IPS-15b (cell line): ENCODE measurements at regions not wholly inside any gene's neighbourhood (a gene's known extent, or its start where the extent isn't known, plus 50 kb on each side); places are given as distances from the start of the nearest gene placed in this dataset.

Experiments
- H3K27me3 ChIP-seq: one replicate; pipeline ENCODE4 v1.6.1; 2013; ENCODE audit warnings: low read length; ENCODE audit not compliant: control insufficient read depth, insufficient read depth
- H3K36me3 ChIP-seq: one replicate; pipeline ENCODE4 v1.6.1; 2013; ENCODE audit warnings: low read length; ENCODE audit not compliant: control insufficient read depth, insufficient read depth
- H3K4me1 ChIP-seq: one replicate; pipeline ENCODE4 v1.6.1; 2013; ENCODE audit warnings: mild to moderate bottlenecking, low read length; ENCODE audit not compliant: control insufficient read depth, insufficient read depth
- H3K4me3 ChIP-seq: one replicate; pipeline ENCODE4 v1.5.1; 2013; ENCODE audit warnings: low read depth, low read length
- H3K9ac ChIP-seq: one replicate; pipeline ENCODE4 v1.6.1; 2013; ENCODE audit warnings: low read depth, mild to moderate bottlenecking, low read length
- H3K9me3 ChIP-seq: one replicate; pipeline ENCODE4 v1.6.1; 2013; ENCODE audit warnings: mild to moderate bottlenecking, low read length; ENCODE audit not compliant: control insufficient read depth, insufficient read depth

DNA sequence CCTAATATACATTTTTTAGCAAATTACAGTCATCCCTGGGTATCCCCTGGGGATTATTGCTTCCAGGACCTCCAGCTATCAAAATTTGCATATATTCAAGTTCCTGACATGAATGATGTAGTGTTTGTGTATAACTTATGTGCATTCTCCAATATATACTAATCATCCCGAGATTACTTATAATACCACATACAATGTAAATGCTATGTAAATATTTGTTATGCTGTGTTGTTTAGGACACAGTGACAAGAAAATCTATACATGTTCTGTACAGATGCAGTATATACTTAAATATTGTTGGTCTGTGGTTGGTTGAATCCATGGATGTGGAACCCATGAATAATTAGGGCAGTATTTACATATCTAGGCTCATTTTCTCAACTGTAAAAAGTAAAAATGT lies 1060.3 kb downstream of the DSC3 start:
- Histone ChIP-seq H3K4me1 (no peaks in the 10 kb centered on the region), H3K4me3 (no peak overlapping the region), H3K36me3 (no peaks in the 10 kb centered on the region)

GRCh38 chr18:29979881-29980280 lies 1062.7 kb downstream of the DSC3 start:
- Histone ChIP-seq H3K4me3 (no peak overlapping the region), H3K36me3 (no peaks in the 10 kb centered on the region), H3K4me1 (no peaks in the 10 kb centered on the region), H3K27me3 (no peaks in the 10 kb centered on the region), H3K9me3 (no peaks in the 10 kb centered on the region), H3K9ac (no peak overlapping the region)

More for the DNA sequence above, 1060.3 kb downstream of the DSC3 start:
- H3K9me3 ChIP-seq = no peaks in the 10 kb centered on the region
- H3K27me3 ChIP-seq = no peaks in the 10 kb centered on the region
- no peak overlapping the region for H3K9ac ChIP-seq

DNA sequence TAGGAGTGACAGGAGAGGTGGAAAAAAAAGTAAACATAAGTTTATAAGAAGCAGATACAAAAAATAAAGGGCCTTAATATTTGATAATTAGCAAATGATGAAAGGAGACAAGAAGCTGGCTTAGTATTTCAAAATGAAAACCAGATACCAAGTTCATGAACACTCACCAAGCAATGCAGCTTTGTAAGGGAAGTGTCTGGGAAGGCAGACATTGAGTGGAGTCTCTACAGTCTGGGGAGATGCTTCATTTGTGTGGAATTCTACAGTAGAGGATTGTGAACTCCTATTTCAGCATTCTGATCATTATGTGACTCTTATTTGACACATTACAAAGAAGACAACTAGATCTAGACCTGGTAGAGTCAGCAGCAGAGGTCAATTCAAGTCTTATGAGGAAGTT lies 1072.7 kb downstream of the DSC3 start:
- H3K36me3 ChIP-seq = no peaks in the 10 kb centered on the region
- H3K27me3 ChIP-seq = no peaks in the 10 kb centered on the region
- no peak overlapping the region for H3K4me3 ChIP-seq
- H3K9me3 ChIP-seq = no peaks in the 10 kb centered on the region
- peaks cover 2% of the 10 kb centered on the region for H3K4me1 ChIP-seq
- no peak overlapping the region for H3K9ac ChIP-seq

DNA sequence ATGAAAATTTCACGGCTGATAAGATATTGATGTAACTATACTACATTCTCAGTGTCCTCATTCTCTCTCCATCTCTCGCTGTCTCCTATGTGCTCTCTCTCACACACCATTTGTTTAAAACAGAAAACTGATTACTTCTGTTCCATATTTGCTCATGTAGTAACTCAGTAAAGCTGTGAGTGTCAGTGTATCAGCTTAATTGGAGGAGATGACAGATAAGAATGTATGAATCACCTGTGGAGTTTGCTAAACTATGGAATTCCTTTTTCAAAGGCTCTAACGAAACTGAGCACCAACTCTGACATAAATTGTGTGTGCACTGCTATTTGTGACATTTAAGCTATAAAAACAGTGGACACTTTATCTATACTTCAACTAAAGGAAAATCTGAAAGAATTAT lies 1080.0 kb downstream of the DSC3 start:
- H3K4me1 ChIP-seq = no peaks in the 10 kb centered on the region
- no peak overlapping the region for H3K4me3 ChIP-seq
- no peaks in the 10 kb centered on the region for H3K27me3 ChIP-seq
- H3K9me3 ChIP-seq = no peaks in the 10 kb centered on the region
- H3K36me3 ChIP-seq = no peaks in the 10 kb centered on the region
- H3K9ac ChIP-seq = no peak overlapping the region

DNA sequence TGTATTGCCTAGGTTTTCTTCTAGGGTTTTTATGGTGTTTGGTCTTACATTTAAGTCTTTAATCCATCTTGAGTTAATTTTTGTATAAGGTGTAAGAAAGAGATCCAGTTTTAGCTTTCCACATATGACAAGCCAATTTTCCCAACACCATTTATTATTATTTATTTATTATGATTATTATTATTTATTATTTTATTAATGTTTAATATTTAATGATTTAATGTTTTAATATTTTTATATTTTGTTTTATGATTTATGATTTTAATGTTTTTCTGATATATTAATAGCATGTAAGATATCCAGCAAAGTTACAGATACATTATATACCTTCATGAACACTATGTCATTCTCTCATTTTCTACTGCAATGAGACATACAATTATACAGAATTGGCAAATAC lies 1082.0 kb downstream of the DSC3 start:
- Histone ChIP-seq H3K4me1 (no peaks in the 10 kb centered on the region), H3K27me3 (no peaks in the 10 kb centered on the region), H3K9ac (no peak overlapping the region), H3K36me3 (no peaks in the 10 kb centered on the region), H3K4me3 (no peak overlapping the region), H3K9me3 (no peaks in the 10 kb centered on the region)

DNA sequence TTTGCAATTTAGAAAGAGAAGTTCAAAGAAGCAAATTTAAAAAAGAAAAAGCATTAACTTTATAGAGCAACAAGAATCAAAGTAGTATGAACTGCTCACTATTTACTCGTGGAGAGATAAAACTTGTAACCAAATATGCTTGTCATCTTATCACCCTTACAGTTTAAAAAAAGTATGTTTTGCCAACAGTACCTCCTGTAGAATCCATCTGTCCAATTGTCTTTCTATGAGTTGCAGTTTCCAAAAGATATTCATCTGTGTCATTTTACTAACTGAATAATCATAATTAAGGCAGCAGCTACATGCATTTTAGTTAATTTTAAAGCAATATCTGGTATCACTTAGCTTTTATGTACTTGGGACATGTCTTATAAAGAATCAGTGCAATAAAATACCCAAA lies 1112.3 kb downstream of the DSC3 start:
- Histone ChIP-seq H3K36me3 (no peaks in the 10 kb centered on the region), H3K9me3 (no peaks in the 10 kb centered on the region), H3K4me3 (no peak overlapping the region), H3K9ac (no peak overlapping the region), H3K27me3 (no peaks in the 10 kb centered on the region), H3K4me1 (no peaks in the 10 kb centered on the region)

DNA sequence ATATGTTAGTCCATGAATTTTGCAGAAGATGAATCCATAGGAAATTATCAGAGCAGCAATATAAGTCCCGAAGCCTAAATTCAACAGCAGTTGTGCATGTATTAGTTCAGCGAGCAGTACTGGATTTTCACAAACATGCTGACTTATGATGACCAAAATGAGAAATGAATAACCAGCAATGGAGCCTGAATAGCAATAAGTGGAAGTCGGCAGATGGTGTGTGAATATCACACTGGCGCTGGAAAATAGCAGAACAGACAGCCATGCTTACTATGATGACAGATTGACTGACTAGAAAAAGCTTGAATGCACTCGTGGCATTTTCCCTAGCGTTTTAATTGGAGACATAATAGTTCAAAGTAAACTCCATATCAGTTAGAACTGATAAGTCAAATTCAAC lies 1114.5 kb downstream of the DSC3 start:
- no peaks in the 10 kb centered on the region for H3K4me1 ChIP-seq
- H3K4me3 ChIP-seq = no peak overlapping the region
- H3K9me3 ChIP-seq = no peaks in the 10 kb centered on the region
- H3K36me3 ChIP-seq = no peaks in the 10 kb centered on the region
- H3K9ac ChIP-seq = no peak overlapping the region
- no peaks in the 10 kb centered on the region for H3K27me3 ChIP-seq

- Histone ChIP-seq H3K9ac (no peak overlapping the region), H3K9me3 (no peaks in the 10 kb centered on the region), H3K4me1 (no peaks in the 10 kb centered on the region), H3K27me3 (no peaks in the 10 kb centered on the region), H3K36me3 (no peaks in the 10 kb centered on the region), H3K4me3 (no peak overlapping the region)
These were observed 1117.0 kb downstream of the DSC3 start for GRCh38 chr18:29925566-29925965.

- H3K4me1 ChIP-seq = no peaks in the 10 kb centered on the region
- no peaks in the 10 kb centered on the region for H3K27me3 ChIP-seq
- no peaks in the 10 kb centered on the region for H3K36me3 ChIP-seq
- no peaks in the 10 kb centered on the region for H3K9me3 ChIP-seq
- H3K4me3 ChIP-seq = no peak overlapping the region
- no peak overlapping the region for H3K9ac ChIP-seq
These were observed 1130.2 kb downstream of the DSC3 start for GRCh38 chr18:29912351-29912750.

- Histone ChIP-seq H3K9me3 (no peaks in the 10 kb centered on the region), H3K9ac (no peak overlapping the region), H3K4me3 (no peak overlapping the region), H3K4me1 (no peaks in the 10 kb centered on the region), H3K27me3 (no peaks in the 10 kb centered on the region), H3K36me3 (no peaks in the 10 kb centered on the region)
These were observed 1149.5 kb downstream of the DSC3 start for GRCh38 chr18:29892960-29893558.

- no peak overlapping the region for H3K4me3 ChIP-seq
- H3K36me3 ChIP-seq = no peaks in the 10 kb centered on the region
- H3K27me3 ChIP-seq = no peaks in the 10 kb centered on the region
- no peak overlapping the region for H3K9ac ChIP-seq
- H3K9me3 ChIP-seq = no peaks in the 10 kb centered on the region
- no peaks in the 10 kb centered on the region for H3K4me1 ChIP-seq
These were observed 1159.4 kb downstream of the DSC3 start for GRCh38 chr18:29883114-29883513.

DNA sequence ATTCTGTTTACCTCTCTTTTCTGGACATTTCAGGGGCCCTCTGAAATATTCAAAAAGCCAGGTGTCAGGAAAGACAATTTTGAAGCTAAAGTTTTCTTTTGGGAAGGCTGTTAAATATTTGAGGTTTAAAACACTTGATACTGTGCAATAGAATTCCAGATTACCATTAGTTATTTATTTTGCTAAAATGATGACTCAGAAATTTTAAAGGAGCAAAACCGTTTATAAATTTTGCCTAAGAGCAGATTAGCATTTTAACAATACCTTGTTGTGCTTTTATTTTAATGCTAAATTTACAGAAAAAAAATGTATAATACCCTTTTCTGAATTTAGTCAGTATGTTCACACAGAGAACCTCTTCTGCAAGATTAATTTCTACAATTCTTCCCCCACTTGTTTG lies 1159.9 kb downstream of the DSC3 start:
- no peaks in the 10 kb centered on the region for H3K36me3 ChIP-seq
- H3K9ac ChIP-seq = no peak overlapping the region

More for the DNA sequence above, 1159.9 kb downstream of the DSC3 start:
- no peaks in the 10 kb centered on the region for H3K27me3 ChIP-seq
- no peaks in the 10 kb centered on the region for H3K9me3 ChIP-seq
- H3K4me1 ChIP-seq = no peaks in the 10 kb centered on the region
- no peak overlapping the region for H3K4me3 ChIP-seq
